ENCODE measurements at regions not wholly inside any gene's neighbourhood (a gene's known extent, or its start where the extent isn't known, plus 50 kb on each side); places are given as distances from the start of the nearest gene placed in this dataset.

DNA sequence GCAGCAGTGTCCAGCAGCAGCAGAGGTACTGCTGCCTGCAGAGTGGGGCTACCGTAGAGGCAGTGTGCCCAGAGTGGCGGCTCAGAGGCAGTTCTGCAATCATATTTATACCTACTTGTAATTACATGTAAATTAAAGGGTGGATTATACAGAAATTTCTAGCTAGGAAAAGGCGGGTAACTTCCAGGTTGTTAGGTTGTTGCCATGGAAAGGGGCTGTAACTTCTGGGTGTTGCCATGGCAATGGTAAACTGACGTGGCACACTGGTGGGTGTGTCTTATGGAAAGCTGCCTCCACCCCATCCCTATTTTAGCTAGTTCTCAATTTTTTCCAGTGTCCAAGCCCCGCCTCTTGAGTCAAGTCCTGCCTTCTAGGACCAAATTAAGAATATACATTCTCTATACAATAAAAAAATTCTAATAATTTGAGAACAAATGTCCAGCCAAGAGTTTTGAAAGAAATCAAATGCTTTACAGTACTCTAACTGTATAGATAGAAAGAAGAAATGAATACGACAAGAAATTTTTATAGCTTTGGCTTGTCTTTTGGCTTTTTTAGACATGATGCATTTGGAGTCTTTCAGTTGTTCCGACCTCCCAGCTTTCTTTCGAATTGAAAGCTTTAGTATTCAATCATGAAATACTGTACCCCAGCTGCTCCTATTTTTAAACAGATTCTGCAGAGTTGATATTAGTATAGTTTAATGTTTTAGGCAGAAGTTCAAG is 816.6 kb downstream of the DIAPH3 start:
- DNase-seq (ENCODE audit: low spot score) = no peak

DNA sequence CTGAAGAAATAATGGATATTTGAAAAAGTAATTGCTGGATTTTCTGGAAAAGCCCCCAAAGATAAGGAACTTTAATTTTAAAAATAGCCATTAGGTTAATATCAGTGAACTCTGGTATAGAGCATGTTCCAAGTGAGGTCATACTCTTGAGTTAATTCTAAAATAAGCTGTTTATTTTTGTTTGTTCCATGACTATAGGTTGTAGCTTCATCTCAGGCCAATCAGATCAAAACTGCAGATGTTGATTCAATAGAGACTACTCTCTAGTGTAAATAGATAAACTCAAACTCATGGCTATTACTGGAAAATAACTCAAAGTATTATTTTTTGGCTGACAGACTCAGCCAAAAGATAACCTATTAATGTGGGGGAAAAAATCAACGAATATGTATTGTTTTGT is 815.1 kb downstream of the DIAPH3 start:
- DNase-seq (ENCODE audit: low spot score) = no peak

DNA sequence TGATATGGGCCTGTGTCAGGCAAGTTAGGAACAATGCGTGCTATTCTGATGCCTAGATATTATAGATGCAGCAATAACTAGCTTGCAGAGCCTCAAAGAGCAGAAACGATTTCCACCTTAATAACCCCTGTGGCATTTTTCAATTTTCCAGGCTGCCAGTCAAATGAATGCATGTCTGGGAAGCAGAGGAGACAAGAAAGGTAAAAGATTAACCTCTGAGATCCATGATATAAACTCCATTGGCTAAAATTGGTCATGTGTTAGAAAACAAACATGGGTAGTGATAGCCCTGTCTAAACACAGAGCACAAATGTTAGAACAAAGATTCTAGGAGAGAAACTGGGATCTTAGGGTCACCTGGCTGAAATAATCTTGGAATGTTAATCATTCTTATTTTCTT is 811.1 kb downstream of the DIAPH3 start:
- no peak for DNase-seq (ENCODE audit: low spot score)

DNA sequence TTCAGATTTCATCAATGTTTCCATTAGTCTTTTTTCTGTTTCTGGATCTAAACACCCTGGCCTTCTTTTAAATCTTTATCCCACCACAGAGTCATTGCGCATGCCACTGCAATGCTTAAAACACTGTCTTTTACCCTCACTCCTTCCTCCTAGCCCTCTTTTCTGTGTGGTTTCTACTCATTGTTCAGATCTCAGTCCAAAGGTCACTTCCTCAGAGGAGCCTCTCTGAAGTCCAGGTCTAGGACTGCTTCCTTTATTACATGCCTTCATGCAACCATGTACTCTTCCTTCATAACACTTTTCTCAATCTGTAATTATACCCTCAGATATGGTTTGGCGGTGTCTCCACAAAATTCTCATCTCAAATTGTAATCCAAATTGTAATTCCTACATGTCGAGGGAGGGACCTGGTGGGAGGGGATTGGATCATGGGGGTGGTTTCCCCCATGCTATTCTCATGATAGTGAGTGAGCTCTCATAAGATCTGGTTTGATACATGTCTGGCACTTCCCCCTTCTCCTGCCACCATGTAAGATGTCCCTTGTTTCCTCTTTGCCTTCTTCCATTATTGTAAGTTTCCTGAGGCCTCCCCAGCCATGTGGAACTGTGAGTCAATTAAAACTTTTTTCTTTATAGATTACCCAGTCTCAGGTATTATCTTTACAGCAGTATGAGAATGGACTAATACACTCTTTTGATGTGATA is 808.9 kb downstream of the DIAPH3 start:
- DNase-seq (ENCODE audit: low spot score) = no peak

DNA sequence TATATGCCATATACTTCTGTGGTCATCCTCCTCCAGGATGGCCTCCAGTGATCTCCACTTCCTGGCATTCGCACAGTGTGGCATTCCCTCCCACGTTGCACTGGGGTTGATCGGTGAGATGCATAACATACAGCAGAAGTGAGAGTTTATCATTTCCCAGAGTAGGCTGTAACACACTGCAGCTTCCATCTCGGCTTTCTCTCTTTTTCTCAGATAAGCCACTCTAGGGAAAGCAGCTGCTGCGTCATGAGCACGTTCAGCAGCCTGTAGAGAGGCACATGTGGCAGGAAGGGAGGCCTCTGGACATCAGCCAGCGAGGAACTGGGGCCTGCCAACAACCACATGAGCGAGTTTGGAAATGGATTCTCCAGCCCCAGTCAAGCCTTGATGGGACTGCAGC is 807.1 kb downstream of the DIAPH3 start:
- peak; percentile 47 for DNase-seq (ENCODE audit: low spot score)

DNA sequence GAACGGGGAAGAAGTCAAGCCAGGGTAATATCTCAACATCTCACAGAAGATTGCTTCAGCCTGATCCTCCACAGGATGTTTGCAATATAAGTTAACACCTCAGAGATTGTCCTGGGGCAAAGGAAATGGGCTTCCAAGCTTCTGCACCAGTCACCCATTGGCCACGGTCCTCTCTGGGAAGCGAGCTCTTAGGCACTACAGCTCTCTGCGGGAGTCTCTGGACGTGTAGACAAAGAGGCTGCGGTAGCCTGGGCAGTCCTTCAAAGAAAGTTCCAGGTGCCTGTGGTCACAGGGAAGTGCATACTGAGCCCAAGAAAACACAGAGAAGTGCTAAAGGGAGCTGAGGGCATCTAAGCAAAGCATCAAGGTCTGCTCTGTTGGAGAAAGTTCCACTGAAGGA is 805.7 kb downstream of the DIAPH3 start:
- DNase-seq (ENCODE audit: low spot score) = no peak

DNA sequence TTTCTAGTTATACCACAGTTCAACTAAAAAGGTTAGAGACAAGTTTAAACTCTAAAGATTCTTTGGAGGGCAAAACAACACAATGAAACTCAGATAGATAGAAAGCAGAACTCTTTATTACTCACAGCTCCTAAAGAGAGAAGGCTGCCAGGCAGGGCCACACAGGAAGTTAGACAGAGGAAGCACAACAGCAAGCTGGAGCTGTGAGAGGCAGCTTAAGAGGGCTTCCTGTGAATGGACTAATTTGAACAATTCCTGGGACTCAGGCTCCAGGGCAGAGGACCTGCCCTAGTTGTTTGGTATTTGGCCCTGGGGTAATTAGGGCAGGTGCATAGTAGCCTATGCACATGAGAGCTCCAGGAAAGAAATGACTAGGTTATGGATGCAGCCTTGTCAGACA is 803.6 kb downstream of the DIAPH3 start:
- DNase-seq (ENCODE audit: low spot score) = no peak

DNA sequence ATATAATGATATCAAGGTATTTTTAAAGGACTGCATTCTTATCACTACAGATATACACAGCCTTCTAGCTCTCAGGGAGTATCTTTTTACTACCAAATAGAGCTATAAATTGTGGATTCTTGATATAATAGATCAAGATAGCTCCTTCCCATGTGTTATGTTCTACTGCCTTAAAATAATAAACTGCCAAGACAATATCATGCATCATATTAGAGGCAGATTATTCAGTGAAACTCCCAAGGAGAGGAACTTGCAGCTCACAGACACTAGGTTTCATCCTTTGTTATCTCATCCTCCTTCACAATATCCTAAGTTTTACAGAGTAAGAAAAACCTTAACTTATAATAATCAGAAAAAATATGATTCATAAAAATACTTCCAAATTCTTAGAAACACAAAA is 802.8 kb downstream of the DIAPH3 start:
- DNase-seq (ENCODE audit: low spot score) = no peak

DNA sequence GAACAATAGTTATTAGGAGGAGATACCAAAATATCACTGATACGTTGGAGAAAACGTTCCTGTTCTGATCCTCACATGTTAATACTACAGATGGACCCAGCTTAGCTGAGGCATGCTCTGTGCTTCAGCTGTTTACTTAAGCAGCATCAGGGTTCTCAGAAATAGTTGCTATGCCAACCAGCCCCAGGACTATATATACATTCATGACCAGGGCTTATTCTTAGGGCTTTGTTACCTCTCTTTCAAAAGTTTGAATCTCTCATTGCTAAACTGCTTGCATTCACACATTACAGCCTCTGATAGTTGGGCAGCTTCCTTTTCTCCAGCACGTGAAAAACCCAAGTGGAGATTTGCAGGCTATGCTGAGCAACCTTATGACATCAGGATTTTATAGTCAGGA is 800.4 kb downstream of the DIAPH3 start:
- DNase-seq (ENCODE audit: low spot score) = no peak

DNA sequence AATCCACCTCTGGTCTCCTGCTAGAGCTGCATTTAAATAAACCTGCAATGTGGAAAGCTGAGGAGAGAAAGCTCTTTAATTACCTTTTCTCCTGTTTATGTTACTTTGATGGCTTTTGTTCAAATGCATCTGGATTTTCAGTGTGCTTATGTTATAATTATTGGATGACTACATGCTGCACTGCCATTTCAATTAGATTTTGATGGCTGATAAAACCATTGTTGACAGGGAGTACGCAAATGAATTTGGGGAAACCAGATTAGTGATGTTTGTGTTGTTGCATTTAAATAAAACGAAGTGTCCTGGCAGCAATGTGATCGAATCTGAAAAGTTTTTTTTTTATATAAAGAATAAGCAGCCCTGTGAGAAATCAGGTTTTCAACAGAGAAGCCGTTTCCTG is 799.8 kb downstream of the DIAPH3 start:
- DNase-seq (ENCODE audit: low spot score) = no peak

DNA sequence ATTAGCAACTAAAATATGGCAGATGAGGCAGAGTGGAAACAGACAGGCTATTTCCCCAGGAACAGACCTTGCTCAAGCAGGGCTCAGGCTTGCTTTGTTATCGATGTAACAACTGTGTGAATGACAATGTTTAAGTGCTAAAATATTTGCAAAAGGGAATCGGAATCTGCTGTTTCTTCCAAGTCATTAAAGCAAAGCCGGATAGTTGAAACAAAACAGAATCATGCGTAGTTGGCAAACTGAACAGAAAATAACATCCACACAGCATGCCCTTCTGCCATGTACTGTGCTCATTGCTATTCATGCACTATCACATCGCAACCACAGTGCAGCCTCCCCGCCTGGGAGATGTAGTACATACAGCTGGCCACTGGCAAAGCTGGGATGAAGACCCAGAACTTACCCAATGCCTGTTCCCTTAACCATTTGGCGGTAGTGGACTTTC is 799.1 kb downstream of the DIAPH3 start:
- no peak for DNase-seq (ENCODE audit: low spot score)

DNA sequence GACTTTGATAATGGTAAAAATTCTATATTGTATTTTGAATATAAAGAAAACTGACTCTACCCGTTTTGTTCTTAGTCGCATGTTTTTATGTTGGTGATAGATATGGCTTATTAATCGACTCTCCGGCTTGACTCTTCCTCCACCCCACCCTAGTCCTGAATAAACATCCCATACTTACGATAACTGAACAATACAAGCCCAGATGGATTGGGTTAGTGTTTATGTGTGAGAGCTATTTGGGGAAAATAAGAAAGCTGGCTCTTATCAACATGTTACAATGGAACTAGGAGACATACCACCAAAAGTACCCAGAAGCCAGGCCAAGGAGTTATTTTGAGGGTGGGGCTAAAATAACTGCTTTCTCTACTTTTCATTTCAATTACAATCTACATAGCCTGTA is 796.3 kb downstream of the DIAPH3 start:
- DNase-seq (ENCODE audit: low spot score) = no peak

DNA sequence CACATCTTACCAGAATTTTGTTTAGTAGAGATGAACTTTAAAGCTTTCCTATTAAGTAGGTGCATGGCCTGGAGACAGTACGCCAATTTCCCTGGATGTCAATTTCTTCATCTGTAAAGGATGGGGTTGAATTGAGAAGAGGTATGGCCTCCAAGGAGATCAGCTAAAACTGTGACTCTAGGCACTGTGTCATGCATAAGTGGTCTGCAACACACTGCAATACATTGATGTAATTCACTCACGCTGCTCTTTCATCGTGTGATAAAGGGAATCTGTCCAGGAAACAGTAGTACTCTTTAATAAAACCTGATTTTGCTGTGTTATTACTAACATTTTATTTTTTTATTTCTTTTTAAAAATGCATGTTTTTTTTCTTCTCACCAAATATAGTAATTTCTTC is 795.8 kb downstream of the DIAPH3 start:
- DNase-seq (ENCODE audit: low spot score) = no peak

DNA sequence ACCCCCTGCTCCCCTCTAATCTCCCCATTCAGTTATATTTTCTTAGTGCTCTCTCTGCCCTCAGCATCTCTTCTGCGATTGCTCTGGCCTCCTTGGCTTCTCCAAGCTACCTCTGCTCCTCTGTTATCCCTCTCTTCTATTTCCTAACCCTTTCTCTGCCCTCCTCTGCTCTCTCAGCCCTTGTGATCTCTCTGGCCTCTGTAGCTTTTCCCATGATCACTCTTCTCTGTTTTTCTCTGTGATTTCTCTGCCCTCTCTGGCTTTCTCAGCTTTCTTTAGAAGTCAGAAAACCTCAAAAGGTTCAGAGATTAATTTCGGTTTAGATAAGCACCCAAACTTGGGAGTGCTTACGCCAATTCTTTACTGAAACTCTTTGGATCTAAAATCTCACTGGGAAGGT is 795.0 kb downstream of the DIAPH3 start:
- DNase-seq (ENCODE audit: low spot score) = no peak

DNA sequence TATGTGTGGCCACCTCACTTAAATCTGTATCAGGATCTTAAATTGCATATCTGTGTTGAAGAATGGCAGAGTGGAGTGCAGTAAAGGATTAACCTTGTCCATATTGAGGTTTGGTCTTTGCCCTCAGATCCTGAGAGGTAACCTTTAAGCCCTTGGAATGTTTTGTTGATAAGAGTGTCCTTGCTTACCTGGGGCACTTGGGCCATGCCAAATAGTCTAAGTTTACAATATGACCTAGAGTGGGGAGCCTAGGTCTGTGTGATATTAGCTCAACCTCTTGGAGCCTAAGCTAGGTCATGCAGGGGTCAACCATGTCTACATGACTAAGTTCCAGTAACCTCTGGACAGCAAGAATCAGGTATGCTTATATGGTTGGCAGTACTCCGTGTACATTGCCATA is 792.5 kb downstream of the DIAPH3 start:
- no peak for DNase-seq (ENCODE audit: low spot score)

DNA sequence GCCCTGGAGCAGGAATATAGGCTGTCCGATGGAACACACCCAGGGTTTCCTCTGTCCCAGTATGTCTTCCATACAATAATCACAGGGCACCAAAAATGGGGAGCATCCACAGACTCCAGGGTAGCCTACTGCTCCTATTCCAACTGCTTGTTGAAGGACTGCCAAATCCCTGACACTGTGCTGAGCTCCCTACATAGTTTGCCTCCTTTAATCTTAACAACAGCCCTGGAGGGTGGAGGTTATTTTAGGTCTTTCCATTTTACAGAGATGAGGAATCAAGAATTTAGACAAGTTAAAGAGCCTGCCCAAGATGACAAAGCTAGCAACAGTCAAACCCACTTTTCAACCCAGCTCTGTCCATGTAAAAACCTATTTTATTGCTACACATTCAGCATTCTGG is 790.4 kb downstream of the DIAPH3 start:
- DNase-seq (ENCODE audit: low spot score) = no peak

DNA sequence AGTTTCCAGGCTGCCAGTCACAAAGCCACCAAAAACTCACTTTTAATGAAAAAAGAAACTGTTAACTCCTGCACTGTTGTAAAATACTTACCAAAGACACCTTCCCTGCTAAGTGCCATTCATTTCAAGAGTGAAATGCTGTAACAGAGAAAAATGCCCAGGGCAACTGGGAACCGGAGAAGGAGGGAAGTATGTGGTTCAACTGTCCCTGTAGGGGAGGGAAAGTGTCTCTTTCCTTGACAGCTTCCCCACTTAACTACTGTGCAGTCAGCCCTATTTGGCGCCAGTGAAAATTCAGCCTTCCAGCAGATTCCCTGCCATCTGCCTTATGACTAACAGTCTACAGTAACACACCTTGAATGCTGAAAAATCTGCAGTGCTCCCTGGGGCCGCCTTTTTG is 789.0 kb downstream of the DIAPH3 start:
- no peak for DNase-seq (ENCODE audit: low spot score)

DNA sequence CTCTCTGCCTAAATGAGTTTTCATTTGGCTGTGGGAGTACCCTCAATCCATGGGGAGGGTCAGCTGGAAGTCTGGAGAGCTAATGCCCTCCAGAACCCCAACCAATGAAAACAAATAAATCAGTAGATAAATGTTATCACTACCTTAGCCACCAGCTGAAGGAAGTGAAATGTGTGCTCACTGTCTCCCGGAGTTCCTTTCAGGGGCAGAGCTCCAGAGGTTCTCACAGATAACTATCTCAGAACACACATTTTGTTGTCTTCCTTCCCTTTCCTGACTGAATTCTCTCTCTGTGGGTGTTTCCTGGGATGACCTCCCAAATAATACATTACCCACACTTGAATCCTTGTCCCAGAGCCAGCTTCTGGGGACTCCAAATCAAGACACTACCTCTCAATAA is 779.6 kb downstream of the DIAPH3 start:
- no peak for DNase-seq (ENCODE audit: low spot score)

DNA sequence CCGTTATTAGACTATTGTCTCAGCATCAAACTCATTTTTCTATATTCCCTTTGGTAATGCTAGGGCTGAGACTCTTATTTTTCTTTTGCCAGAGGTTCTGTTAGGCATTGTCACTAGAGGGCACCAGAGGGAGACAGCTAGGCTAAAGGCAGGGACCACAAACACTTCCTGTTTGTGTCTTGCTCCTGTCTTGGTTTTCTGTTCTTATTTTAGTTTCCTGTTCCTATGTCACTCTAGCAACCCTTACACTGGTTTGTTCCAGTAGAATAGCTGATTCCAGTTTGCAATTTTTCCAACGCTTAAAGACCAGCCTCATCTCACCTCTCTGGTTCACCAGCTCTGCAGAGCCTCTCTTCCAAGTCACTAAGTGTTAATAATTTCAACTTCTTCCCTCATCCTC is 772.0 kb downstream of the DIAPH3 start:
- DNase-seq (ENCODE audit: low spot score) = peak; percentile 67

DNA sequence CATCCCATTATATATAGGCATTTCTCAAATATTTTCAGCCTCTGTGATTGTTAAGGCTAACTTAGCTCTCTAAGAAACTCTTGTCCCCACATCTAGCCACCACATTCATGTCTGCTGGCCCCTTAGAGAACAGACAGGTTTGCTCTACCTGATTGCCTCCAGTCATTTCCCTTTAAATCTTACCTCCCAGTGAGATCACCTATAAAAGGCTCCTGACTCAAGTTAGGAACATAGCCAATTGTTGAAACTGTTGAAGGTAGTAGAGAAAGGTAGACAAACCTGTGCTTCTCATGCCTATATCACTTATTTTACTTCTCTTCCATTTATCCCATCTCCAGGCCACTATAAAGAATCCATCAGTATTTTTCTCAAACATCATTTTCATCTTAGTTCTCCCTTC is 771.4 kb downstream of the DIAPH3 start:
- DNase-seq (ENCODE audit: low spot score) = no peak

DNA sequence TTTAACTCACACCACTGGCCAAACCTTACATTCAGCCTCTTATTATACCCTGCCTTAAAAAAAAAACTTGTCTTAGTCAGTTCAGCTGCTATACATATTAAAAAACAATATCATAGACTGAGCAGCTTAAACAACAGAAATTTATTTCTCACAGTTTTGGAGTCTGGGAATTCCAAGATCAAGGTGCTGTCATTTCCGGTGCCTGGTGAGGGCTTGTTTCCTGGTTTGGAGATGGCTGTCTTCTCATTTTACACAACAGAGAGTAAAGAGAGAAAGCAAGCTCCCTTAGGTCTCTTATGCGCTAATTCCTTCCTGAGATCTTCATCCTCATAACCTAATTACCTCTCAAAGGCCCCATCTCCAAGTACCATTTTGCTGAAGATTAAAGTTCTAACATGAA is 769.2 kb downstream of the DIAPH3 start:
- DNase-seq (ENCODE audit: low spot score) = no peak

DNA sequence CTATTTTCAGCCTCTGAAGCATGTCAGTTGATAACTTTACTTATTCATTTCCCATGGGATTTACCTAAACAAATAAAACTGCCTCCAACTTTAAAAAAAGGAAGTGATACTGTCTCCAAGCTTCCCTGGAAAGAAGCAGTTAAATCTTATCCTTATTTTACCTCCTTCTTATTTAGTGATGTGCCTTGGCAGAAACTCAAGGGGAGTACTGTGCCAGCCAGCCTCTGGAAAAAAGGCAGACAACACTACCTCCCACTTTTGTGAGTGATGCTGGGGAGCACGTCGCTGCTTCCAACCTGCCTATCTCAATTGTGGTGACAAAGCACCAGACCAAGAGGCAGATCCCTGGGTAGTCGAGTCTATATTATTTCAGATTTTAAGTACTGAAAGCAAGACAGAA is 765.6 kb downstream of the DIAPH3 start:
- no peak for DNase-seq (ENCODE audit: low spot score)

DNA sequence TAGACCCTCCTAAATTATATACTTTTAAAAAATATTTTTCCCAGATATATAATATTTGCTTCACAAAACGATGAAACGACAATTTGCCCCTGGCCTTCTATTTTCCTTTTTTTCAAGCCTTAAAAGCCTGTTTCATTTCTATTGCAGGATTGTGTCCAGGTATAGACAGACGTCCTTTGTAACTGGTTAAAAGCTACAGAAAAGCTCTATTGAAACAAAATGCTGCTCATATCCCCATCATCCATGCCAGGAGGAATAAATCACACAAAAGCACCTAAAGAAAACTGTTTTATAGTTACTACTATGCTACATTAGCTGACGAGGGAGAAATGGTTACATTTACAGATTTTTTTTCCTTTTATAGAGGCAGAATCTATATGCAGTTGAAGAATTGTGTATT is 765.1 kb downstream of the DIAPH3 start:
- no peak for DNase-seq (ENCODE audit: low spot score)

DNA sequence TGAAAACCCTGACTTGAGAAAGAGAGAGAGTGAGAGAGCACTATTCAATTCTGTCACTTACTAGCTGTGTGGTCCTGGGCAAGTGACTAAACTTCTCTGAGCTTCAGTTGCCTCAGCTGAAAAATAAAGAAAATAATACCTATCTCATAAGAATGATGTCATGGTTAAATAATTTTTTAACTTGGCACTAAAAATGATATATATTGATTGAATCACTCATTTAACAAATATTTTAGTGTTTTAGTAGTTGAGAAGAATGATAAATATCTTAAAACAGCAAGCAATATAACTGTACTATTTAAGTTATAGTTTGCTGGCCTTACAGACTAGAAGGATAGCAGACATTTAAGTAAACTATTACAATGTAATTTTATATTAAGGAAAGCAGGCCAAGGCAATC is 764.2 kb downstream of the DIAPH3 start:
- no peak for DNase-seq (ENCODE audit: low spot score)

Measured in SK-N-DZ (cell line).